Natural killer cell treated with Interleukin-12 subunit alpha and Interleukin-12 subunit beta and Interleukin-15 and Interleukin-18, amount 100 ng/mL, for 72 hours (primary cell): ENCODE measurements at regions not wholly inside any gene's neighbourhood (a gene's known extent, or its start where the extent isn't known, plus 50 kb on each side); places are given as distances from the start of the nearest gene placed in this dataset.
"Not testable (repeated sequence)": the region's sequence is repeated elsewhere in the genome, so short reads cannot be mapped to it uniquely, and the experiment has no call there.

Source experiments
- ATAC-seq, 2 donors: fragments of 150-1000 bp; cut with Tn5 transposase in 1 of 2; sonication (Bioruptor Pico), chemical (Tn5 transposase) in 1 of 2; 2 replicates each; pipeline ENCODE4 v1.10.0; 2021
- DNase-seq: peaks from one replicate; pipeline ENCODE4 v3.0.0; 2022; ENCODE audit warnings: low spot score
- H3K27ac Mint-ChIP-seq, 2 donors: 1 replicate in 1 of 2; 2 replicates in 1 of 2; pipeline ENCODE4 v1.8.0; 2022; ENCODE audit warnings: mixed read lengths in 2 of 2, mild to moderate bottlenecking in 1 of 2, moderate library complexity in 1 of 2
- H3K27me3 Mint-ChIP-seq, 2 donors: 1 replicate in 1 of 2; 2 replicates in 1 of 2; pipeline ENCODE4 v1.8.0; 2022; ENCODE audit warnings: mixed read lengths in 2 of 2
- H3K36me3 Mint-ChIP-seq: one replicate; pipeline ENCODE4 v1.8.0; 2022; ENCODE audit warnings: mixed read lengths
- H3K4me1 Mint-ChIP-seq, 2 donors: 1 replicate in 1 of 2; 2 replicates in 1 of 2; pipeline ENCODE4 v1.8.0; 2022; ENCODE audit warnings: low read depth in 2 of 2, mixed read lengths in 2 of 2, mild to moderate bottlenecking in 1 of 2
- H3K4me3 Mint-ChIP-seq: one replicate; pipeline ENCODE4 v1.8.0; 2022; ENCODE audit warnings: mixed read lengths
- H3K9me3 Mint-ChIP-seq: 2 replicates; pipeline ENCODE4 v1.8.0; 2022; ENCODE audit warnings: mixed read lengths

GRCh38 chr12:76292891-76293290, 55.3 kb downstream of the BBS10 start:
- H3K27ac Mint-ChIP-seq, H3K36me3 Mint-ChIP-seq, H3K4me1 Mint-ChIP-seq, H3K4me3 Mint-ChIP-seq, DNase-seq, H3K9me3 Mint-ChIP-seq, ATAC-seq: not testable (repeated sequence)
- H3K27me3 Mint-ChIP-seq = peaks cover 12 to 37% of the 10 kb centered on the region in 2 donors

- DNase-seq, H3K9me3 Mint-ChIP-seq, H3K36me3 Mint-ChIP-seq, H3K4me3 Mint-ChIP-seq, H3K27ac Mint-ChIP-seq, H3K4me1 Mint-ChIP-seq, ATAC-seq: not testable (repeated sequence)
- peaks cover 12 to 37% of the 10 kb centered on the region in 2 donors for H3K27me3 Mint-ChIP-seq
Measured at GRCh38 chr12:76292305-76292704, 55.9 kb downstream of the BBS10 start.

- ATAC-seq = no peak
- Mint-ChIP-seq H3K27ac (no peak overlapping the region), H3K9me3 (peaks cover 4% of the 10 kb centered on the region), H3K27me3 (peaks cover 14 to 44% of the 10 kb centered on the region in 2 donors), H3K36me3 (no peaks in the 10 kb centered on the region), H3K4me3 (no peak overlapping the region), H3K4me1 (no peaks in the 10 kb centered on the region)
- DNase-seq = no peak
Measured at GRCh38 chr12:76290963-76291859, 57.0 kb downstream of the BBS10 start.

DNA sequence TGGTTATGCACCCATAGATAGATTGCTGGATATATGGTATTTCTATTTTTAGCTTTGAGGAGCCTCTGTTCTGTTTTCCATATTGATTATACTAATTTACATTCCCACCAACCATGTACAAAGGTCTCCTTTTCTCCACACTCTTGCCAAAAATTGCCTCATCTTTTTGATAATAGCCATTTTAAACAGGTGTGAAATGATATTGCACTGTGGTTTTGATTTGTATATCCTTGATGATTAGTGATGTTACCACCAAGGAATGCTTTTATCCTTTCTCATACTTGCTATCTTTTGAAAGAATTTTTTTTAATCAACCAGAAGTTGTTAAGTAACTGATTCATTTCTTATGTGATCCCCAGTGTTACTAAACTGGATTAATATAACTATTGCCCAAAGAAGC, 60.0 kb downstream of the BBS10 start:
- H3K4me3 Mint-ChIP-seq = no peak overlapping the region
- H3K4me1 Mint-ChIP-seq = no peaks in the 10 kb centered on the region
- DNase-seq (no peak), ATAC-seq (no peak)
- peaks cover 4% of the 10 kb centered on the region for H3K9me3 Mint-ChIP-seq
- H3K27me3 Mint-ChIP-seq = peaks cover 20 to 57% of the 10 kb centered on the region in 2 donors
- no peak overlapping the region for H3K27ac Mint-ChIP-seq
- H3K36me3 Mint-ChIP-seq = no peaks in the 10 kb centered on the region

GRCh38 chr12:76284816-76285750, 63.1 kb downstream of the BBS10 start:
- H3K36me3 Mint-ChIP-seq = no peaks in the 10 kb centered on the region
- H3K27ac Mint-ChIP-seq = no peak overlapping the region
- DNase-seq = no peak
- no peak overlapping the region for H3K4me3 Mint-ChIP-seq
- H3K4me1 Mint-ChIP-seq = no peaks in the 10 kb centered on the region
- no peaks in the 10 kb centered on the region for H3K9me3 Mint-ChIP-seq
- H3K27me3 Mint-ChIP-seq = peaks cover 15 to 55% of the 10 kb centered on the region in 2 donors
- no peak for ATAC-seq

- H3K9me3 Mint-ChIP-seq = no peaks in the 10 kb centered on the region
- no peaks in the 10 kb centered on the region for H3K36me3 Mint-ChIP-seq
- no peak overlapping the region for H3K27ac Mint-ChIP-seq
- peaks cover 23 to 56% of the 10 kb centered on the region in 2 donors for H3K27me3 Mint-ChIP-seq
- DNase-seq (no peak), ATAC-seq (no peak)
- H3K4me1 Mint-ChIP-seq = no peaks in the 10 kb centered on the region
- no peak overlapping the region for H3K4me3 Mint-ChIP-seq
Measured at GRCh38 chr12:76282744-76283143, 65.5 kb downstream of the BBS10 start.

DNA sequence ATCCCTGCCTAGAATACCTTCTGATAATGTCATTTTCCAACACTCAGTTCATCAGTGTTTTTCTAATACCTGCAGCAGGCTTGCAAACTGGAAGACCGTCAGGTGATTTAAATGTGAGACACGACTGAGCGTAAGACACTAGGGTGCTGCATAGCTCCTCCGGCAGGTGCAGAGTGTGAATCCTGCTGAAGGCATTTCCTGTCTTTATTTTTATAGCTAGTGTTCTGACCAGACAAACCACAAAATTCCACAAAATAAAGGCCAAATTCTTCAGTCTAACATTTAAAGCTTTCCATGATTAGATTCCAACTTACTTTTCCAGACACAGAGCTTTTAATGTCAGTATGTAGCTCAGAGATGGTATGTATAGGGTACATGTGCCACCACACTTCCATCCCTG, 70.7 kb downstream of the BBS10 start:
- Mint-ChIP-seq H3K4me3 (no peak overlapping the region), H3K27me3 (peaks cover 23 to 38% of the 10 kb centered on the region in 2 donors), H3K9me3 (no peaks in the 10 kb centered on the region), H3K27ac (no peak overlapping the region), H3K4me1 (no peaks in the 10 kb centered on the region), H3K36me3 (no peaks in the 10 kb centered on the region)
- no peak for DNase-seq
- ATAC-seq = no peak

DNA sequence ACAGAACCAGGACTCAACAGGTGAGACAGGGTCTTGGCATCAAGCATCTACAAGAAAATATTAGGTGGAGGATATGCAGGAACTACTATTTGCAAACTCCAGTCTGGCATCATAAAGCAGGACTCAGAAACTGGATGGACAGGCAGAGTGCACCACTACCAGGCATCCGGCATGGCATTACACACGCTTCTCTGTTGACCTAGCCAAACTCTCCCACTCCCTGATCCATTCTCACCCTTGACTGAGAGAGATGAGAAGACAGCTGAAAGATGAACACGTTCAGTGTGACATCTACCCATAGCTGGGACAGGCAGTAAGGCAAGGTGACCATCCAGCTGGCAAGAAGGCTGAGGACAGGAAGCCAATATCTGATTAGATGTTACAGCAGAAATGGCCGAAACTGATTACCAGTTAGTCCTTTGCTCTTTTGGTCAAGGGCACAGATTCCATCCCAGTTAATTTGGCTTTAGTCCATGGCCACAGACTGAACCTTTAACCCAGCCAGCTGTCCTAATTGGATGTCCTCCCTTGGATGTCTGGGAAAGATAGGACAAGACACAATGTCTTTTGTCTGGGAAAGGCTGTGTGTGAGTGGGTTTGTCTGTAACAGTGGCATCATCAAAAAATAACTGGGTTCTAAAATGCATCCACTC, 71.6 kb downstream of the BBS10 start:
- no peaks in the 10 kb centered on the region for H3K36me3 Mint-ChIP-seq
- H3K4me3 Mint-ChIP-seq = no peak overlapping the region
- DNase-seq (no peak), ATAC-seq (no peak)
- no peak overlapping the region for H3K27ac Mint-ChIP-seq
- H3K4me1 Mint-ChIP-seq = no peaks in the 10 kb centered on the region
- H3K27me3 Mint-ChIP-seq = peaks cover 20 to 32% of the 10 kb centered on the region in 2 donors
- no peaks in the 10 kb centered on the region for H3K9me3 Mint-ChIP-seq

DNA sequence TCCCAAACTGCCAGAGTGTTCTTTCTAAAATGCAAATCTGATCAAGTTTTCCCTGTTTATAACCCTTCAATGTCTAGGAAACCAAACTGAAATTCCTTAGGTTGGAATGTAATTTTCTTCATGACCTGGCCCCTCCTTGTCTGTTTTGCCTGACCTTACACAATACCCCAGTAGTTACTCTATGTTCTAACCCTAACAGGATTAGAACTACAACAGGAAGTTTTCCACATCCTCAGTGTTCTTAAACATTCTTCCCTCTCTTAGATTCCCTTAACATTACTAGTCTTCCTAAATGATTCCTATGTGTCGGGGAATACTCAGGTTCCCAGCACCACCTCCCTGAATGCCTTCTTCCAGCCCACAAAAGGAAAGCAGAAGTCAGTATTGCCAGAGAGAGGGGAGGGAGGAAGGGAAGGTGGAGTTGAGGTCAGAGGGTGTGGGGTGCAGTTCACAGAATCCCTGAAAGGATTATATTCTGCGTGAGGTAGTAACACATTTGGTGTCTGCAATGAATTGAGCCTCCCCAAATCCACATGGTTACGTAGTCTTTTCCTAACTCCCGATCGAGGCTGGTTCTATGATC, 72.6 kb downstream of the BBS10 start:
- Mint-ChIP-seq H3K4me1 (no peaks in the 10 kb centered on the region), H3K36me3 (no peaks in the 10 kb centered on the region), H3K27ac (no peak overlapping the region), H3K27me3 (peaks cover 18 to 26% of the 10 kb centered on the region in 2 donors), H3K9me3 (no peaks in the 10 kb centered on the region), H3K4me3 (no peak overlapping the region)
- no peak for DNase-seq
- no peak for ATAC-seq

GRCh38 chr12:76274420-76275083, 73.7 kb downstream of the BBS10 start:
- ATAC-seq (peak in 1 of 2 donors; percentile 57), DNase-seq (no peak)
- H3K4me3 Mint-ChIP-seq = no peak overlapping the region
- no peaks in the 10 kb centered on the region for H3K4me1 Mint-ChIP-seq
- H3K36me3 Mint-ChIP-seq = no peaks in the 10 kb centered on the region
- peaks cover 18 to 28% of the 10 kb centered on the region in 2 donors for H3K27me3 Mint-ChIP-seq
- H3K9me3 Mint-ChIP-seq = no peaks in the 10 kb centered on the region
- H3K27ac Mint-ChIP-seq = no peak overlapping the region

GRCh38 chr12:76272287-76272686, 75.9 kb downstream of the BBS10 start:
- H3K27ac Mint-ChIP-seq = no peak overlapping the region

GRCh38 chr12:76270657-76271358, 77.4 kb downstream of the BBS10 start:
- H3K27ac Mint-ChIP-seq = no peak overlapping the region
- no peak for ATAC-seq
- no peaks in the 10 kb centered on the region for H3K9me3 Mint-ChIP-seq
- no peaks in the 10 kb centered on the region for H3K4me1 Mint-ChIP-seq
- DNase-seq = no peak
- no peaks in the 10 kb centered on the region for H3K36me3 Mint-ChIP-seq
- peaks cover 18 to 26% of the 10 kb centered on the region in 2 donors for H3K27me3 Mint-ChIP-seq
- no peak overlapping the region for H3K4me3 Mint-ChIP-seq

More at GRCh38 chr12:76272287-76272686, 75.9 kb downstream of the BBS10 start:
- H3K4me1 Mint-ChIP-seq = no peaks in the 10 kb centered on the region
- ATAC-seq (no peak), DNase-seq (no peak)
- peaks cover 12 to 16% of the 10 kb centered on the region in 2 donors for H3K27me3 Mint-ChIP-seq
- no peak overlapping the region for H3K4me3 Mint-ChIP-seq
- no peaks in the 10 kb centered on the region for H3K36me3 Mint-ChIP-seq
- no peaks in the 10 kb centered on the region for H3K9me3 Mint-ChIP-seq
